ENCODE measurements at regions not wholly inside any gene's neighbourhood (a gene's known extent, or its start where the extent isn't known, plus 50 kb on each side); places are given as distances from the start of the nearest gene placed in this dataset.

DNA sequence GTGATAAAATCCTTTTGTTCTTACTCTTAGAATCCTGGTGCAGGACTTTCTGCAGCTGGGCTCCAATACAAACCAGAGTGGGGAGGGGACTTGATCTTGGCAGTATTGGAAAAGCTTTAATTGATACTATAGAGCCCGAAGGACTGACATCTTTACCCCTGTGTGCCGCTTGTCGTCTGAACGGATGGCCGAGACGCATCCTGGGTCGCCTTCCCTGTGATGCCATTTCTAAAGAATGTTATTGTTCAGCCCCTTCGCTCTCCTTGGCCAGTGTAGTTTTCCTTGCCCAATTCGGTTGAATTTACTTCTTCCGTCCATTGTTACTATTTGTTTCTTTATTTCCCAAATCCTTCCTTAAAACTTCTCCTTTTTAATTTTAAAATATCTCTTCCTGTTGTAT is 80.9 kb downstream of the CLDN34 start:
- DNase-seq, result no peak

DNA sequence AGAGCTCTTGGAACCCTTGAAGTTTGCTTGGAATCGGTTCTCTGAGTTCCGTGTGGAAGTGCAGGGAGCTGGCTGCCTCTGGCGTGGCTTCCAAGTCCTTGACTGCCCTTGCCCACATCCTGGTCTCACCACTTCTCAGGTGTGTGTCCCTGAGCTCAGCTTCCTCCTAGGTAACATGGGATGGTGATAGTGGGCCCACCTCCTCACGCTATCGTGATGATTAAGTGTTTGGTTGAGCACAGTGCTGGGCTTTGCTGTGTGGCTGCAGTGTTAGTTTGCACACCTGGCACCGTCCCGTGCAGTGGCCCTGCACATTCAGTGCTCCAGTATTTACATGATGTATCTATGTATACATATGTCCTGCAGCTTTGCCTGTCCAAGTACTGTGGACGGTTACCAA is 81.5 kb downstream of the CLDN34 start:
- no peak for DNase-seq

DNA sequence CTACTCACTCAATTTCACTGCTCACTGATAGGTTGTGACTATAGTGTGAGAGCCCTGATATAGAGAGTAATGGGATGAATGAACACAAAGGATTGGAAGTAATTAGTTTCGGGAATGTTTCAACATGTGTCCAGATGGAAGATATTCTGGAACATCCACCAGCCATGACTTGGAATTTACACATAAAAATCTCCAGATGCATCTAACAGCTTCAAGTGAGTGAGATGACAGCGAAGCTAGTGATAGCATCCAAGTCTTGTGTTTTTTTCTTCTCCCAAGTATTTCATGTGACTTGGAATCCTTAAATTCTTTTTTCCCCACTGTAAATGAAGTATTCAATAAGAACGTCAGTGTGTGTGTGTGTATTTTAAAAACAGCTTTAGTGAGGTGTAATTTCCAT is 82.1 kb downstream of the CLDN34 start:
- DNase-seq, result no peak

DNA sequence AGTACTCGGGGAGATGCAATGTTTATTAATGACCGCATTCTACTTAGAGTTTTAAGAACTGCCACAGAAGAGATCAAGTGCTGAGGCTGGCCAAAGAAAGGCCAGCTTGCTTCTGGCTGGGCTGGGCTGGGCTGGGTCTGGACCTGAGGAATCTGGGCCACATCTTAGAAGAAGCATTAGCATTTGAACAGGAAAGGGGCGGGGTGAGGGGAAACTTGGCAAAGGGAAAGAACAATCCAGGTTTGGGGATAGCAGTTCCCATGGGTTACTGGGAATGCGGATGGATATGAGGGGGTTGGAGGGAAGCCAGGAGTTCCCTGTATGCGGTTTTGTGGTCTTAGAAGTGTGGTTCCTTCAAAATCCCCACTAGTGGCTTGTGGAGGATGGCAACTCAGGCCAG is 83.3 kb downstream of the CLDN34 start:
- no peak for DNase-seq

DNA sequence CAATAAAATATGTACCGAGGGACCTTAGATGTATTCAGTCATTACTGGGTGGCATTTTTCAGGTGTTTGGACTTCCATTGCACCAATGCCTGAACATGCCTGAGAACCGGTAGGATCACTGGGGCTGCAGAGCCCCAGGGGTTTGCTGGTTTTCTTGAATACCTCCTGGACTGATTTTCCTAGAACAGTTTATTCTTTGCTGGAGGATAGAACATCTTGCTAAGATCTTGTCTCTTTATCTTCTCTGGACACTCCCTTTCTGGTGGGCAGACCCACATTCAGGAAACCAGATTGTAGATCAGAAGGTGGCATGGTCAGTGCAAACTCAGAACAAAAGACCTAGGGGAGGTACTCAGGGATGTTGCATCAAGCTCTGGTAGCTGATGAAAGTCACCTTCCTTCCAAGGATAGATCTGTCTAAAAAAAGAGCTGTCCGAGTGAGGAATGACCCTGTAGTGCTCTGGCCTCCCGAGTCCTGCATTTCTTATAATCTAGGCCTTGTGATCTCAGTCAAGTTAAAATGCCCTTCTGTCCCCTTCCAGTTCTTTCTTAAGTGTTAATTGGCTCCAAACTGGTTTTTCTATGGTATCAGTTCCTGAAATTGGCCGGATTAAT is 84.8 kb downstream of the CLDN34 start:
- no peak for DNase-seq

DNA sequence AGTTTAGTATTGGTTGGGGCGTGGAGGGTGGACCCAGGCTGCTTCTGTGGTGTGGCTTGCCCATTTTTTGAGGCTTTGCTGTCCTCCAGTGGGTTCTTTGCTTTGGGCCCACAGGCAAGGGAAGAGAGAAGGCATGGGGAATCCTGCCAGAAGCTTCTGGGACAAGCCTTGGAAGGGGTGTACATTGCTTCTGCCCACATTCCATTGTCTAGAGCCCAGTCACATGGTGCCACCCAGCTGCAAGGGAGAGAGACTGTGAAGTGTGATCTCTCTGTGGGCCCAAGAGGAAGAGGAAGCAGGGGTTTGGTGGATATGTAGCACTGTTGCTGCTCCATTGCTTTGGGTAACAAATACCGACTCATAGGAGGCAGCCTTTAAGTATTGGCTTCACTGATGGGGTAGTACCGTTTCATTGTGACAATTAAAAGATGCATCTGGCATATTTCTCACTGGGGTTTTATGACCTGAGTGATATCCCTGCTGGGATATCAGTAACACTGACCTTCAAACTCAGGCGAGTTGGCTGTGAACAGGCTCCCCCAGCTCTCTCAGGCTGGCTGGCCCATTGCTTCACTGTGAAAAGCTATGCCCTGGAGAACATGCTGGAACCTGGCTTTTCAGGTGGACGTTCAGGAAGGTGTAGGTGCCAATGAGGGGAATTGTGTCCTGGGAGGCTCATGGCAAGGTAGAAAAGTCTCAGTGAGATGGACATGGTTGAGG is 85.9 kb downstream of the CLDN34 start:
- no peak for DNase-seq

DNA sequence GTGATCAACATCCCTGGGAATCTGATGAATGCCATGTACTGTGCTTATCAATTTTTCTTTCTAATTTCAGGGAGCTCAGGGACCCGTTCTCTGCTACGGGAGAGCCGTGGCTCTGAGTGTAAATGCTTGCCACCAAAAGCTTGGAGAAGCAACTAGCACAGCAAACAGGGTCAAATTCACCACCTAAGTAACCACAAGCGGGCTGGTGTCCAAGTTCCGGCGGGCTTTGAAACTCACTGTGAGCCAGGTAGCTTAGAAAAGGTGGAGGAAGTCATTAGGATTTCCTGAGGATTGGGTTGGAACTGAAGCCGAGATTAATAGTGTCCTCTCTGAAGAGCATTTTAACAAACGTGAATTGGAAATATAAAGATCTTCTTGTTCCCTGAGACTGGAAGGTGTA is 87.2 kb downstream of the CLDN34 start:
- no peak for DNase-seq

DNA sequence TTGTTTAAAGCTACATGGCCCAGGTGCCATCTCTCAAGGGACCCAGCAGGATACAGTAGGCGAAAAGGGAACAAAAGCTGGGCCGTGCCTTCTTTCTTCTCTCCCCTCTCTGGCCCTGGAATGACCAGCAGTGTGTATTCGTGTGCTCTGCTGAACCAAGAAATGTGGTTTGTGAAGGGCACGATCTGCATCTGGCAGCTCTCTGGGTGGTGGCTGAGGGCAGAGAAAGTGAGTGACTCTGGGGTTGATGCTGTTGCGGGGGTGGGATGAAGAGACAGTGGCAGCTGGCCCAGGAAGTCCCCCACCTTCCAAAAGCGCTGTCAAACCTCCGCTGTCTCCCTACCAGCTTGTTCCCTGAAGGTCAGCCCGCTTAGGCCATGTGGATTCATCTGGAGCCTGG is 88.3 kb downstream of the CLDN34 start:
- no peak for DNase-seq

DNA sequence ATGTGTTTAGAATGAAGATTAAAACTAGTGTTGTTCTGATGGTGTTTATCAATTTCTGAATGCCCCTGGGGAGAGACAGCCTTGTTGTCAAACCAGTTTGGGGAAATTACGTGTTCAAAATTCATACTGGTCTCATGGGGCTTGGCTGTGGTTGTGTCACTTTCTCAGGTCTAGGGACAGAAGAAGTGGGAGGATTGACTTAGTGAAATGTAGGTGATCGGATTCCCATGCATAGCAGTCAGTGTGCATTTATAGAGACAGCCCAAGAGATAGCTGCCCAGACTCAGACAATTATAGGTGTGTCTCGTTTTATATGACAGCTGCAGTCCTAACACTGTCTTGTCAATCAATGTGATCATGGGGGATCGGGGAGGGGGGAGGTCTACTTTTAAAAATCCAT is 94.4 kb upstream of the CLCN4 start:
- no peak for DNase-seq

DNA sequence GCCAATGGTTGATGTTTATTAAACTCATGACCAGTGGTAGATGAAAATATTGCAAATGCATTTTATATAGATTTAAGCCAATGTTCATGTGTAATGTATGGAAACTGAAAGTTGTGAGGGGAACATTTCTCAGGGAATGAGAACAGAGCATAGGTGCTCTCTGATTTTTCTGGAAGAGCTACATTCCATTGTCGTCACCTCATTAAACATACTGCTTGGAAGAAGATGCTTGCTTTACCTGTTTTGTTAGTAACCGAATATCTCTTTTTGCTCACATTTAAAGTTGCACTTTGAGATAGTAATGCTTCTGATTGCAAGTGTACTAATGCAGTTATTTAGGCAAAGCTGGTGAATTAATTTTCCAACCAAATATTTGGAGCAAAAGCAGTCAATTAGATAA is 93.8 kb upstream of the CLCN4 start:
- DNase-seq, result no peak

DNA sequence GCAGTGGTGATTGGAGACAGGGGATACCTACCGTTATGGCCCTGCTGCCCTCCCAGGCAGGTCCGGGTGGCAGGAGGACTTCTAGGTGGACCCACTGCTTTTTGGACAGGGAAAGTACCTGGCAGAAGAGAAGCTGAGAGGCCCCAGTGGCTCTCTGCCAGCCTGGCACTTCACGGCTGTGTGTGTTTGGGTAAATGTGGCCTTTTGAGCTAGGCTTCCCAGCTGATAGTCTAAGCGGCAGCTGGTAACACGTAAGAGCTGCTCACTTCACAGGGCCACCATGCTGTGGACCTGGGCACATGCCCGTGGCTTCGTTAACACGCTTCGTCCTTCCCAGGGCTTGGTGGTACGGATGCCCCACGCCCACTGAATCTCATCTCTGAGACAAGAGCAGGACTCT is 92.0 kb upstream of the CLCN4 start:
- DNase-seq, result no peak

DNA sequence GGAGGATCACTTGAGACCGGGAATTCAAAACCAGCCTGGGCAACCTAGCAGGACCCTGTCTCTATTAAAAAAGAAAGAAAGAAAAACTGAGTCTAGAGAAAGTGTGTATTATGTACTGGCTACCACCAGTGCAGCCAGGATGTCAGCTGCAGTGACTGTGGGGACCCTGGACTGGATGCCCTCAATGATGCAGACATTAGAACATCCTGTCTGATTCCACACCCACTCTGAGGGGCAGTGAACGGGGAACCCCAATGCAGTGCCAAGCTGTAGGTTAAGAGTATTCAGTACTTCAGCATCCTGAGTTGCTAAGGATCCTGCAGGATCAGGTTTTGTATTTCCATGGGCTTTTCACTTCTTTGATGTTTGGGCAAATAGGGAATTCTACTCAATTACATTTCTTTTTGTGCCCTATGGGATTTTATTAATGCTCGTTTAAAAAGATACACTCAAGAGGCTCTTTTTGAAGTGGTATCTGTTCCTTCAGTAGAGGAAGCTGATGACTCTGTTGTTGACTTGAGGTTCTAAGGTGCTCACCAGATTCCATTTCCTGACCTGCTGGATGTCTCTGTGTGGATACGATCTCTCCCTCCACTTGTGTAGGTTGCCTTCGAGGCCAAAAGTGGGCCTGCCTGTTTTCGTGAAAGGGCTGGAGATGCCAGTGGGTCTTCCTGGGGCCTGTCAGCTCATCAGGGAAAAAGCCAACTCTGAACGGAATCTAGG is 85.9 kb upstream of the CLCN4 start:
- no peak for DNase-seq

DNA sequence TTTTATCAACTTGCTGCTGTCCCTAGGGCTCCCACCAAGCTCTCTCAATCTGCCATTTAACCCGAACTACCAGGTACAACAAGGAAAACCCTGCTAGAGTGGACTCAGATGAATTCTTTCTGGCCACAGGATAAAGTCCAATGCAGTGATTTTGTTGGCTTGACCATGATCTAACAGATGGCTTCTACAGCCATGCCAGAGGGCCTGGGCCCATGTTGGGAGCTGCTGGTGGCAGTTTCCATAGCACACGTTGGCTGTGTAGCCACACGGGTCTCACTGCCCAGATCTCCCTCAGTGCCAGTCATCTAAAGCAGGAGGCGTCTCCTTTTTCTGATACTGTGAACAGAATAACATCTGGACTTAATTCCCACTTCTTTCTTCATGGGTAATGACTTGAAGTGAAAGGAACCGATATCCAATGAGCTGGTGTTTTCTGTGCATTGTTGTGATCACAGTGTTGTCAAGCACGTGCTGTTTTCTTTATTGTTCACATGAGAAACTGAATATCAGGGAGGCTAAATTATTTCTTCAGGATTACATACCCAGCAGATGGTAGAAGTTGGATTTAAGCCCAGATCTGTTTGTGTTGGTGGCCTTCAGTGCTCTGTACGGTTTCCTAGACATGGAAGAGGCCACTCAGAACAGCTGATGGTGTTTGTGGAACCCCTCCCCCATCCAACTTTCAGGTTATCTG is 85.2 kb upstream of the CLCN4 start:
- no peak for DNase-seq

DNA sequence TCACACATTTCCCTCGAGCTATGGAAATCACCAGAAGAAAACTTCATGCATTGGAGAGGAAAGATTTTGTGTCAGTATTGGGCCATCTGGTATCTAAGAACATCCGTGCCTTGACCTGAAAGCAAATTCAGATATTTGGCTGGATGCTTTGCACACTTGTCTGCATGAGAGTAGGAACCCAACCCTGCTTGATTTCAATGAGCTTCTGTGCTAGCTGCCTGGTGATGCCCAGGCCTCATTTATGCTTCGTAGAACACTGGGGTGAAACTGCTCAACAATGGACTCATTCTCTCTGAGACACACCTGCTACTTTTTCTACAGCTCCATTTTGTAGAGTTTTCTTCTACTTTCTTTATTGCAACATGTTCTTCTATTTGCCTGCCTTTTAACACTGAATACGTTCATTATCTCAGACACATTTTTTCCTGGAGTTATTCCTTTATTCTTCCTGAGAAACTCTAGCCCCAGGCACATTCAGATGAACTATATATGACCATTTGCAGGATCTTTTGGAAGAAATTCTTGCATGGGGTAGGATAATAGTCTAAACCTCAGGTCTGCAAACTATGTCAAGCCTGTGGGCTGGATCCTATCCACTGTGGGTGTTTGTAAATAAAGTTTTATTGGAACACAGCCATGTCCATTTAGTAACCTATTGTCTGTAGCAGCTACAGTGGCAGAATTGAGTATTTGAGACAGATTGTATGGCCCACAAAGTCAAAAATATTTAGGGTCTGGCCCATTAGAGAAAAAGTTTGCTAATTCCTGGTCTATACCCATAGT is 83.8 kb upstream of the CLCN4 start:
- no peak for DNase-seq

DNA sequence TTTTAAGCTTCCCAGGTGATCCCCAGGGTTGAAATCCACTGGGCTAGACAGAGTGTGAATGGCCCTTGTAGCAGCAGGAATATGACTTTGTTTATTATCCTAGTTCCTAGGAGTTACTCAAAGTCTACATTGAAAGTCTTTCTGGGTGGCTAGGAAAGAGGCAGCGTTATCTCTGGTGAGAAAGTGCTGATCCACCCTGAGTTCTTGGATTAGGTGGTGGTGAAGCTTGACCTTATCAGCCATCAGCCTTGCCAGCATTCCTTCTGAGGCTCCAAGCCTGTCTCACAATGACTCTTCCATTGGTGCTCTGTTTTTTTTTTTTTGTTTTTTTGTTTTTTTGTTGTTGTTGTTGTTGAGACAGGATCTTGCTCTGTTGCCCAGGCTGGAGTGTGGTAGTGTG is 83.1 kb upstream of the CLCN4 start:
- no peak for DNase-seq

DNA sequence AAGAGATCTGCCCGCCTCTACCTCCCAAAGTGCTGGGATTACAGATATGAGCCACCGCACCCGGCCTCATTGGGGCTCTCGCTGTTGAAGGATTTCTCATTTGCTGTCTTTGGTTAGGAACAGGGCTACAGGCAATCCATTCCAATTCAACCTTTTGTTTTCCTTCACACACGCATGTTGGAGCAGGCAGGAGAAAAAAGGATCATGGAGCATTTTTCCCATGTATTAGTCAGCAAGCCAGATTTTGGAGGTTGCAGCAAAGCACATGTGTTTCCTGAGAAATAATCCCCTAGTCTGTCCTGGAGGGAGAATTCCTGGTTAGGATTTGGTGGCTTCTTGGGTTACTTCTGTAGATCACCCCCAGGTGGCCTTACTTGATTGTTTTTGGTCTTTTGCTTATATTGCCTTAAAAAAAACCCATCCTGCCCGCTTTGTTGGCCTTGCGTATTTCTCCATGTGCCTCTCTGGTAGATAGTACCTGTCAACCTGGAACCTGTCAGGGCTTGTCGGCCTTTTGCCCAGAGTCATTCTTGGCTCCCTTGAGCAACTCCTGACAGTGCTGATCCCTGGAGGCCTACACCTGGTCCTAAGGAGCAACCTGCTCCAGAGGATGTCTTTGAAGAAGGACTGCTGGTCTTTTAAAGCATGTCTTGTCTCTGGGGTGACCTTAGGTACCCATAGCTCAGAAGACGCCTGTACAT is 82.4 kb upstream of the CLCN4 start:
- DNase-seq, result no peak

DNA sequence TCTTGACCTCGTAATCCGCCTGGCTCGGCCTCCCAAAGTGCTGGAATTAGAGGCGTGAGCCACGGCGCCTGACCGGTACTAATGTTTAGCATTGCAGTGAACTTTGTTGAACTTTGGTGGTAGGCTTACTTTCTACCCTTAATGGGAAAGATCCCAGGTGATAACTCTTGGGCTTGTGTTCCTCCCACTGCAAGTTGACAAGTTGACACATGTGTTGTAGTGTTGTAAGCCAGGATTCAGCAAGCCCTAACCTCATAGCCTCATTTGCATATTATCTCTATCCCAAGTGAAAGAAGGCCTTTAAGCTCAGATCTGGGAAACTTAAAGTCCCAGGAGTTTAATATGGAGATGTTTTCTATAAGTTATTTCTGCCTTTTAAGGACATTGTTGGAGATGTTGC is 80.0 kb upstream of the CLCN4 start:
- DNase-seq, result no peak

DNA sequence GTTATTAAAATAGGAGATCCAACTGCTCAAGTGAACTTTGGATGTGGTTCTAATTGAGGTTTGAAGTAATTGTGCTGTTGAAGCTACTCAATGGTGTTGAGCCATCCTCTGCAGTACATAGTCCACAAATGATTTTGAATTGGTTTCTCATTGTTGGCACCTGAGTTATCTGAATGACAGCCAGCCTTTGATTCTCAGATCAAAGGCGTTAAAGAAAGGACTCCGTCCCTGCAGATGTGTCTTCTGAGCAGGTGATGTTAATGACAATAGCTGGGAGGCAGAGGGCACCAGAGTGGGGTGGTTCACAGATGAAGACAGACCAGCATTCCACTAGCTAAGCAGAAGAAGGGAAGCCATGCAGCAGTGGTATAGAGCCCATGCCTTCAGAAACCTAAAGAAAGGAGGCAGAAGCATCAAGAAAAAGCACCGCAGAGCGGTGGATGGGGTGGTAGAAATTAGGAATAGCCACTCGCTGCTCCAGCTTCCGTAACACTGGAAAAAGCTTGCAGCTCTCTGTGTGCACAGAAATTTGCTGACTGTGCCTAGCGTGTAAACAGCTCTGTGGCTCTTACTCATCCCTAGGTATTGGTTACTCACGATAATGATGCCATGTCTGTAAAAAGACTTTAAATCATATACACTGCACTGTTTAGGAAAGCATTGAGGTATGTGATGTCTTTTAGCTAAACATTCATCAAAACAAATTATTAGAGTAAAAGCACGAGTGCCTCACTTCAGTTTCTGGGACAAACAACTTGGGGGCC is 79.2 kb upstream of the CLCN4 start:
- no peak for DNase-seq

DNA sequence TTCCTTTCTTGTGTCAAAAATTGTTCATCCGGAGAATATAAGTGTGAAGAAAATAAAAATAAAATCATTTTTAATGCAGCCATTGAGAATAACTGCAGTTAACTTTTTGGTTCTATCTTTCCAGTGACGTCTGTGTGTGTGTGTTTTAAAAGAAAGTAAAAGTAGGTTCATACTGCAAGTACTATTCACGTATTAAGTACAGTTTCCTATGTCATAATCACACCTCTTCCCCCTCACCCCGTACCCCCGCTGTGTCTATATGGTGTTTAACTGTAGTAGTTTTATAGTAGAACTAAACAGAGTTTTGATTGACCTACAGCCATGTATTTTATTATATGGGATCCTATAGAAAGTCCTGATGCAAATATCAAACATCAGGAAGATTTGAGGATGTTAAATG is 78.5 kb upstream of the CLCN4 start:
- no peak for DNase-seq

DNA sequence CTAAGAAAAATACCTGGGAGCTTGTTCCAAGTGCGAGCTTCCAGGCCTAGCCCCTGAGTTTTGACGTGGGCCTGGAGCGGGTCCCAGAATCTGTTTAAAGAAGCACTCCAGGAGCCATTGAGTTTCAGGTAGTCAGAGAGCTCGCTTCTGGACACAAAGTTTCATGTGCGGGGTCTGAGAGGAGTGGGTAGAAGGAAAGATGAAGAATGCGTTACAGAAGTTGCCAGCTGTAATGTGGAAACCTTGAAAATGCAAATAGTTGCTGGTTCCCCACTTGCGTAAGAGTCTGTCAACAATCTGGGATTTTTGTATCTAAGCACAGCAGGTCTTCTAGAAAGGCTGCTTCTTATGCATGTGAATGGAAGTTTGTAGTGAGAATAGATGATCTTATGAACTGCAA is 77.5 kb upstream of the CLCN4 start:
- no peak for DNase-seq

DNA sequence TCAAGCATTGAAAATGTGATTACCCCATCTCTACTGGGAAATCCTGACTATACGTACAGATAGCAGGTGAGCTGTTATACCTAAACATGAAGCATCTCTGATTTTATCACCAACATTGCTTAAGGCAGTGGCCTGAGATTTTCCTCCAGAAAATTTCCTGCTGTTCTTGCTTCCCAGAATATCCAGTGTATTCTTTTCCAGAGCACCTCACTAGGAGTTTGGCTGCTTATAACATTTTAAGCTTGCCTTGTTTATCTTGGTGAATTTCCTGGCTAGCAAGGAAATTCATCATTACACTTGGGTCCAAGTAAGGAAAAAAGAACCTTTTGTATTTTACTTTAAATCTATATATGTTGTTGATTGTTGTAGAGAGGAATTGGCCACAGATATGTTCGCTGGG is 73.0 kb upstream of the CLCN4 start:
- no peak for DNase-seq

DNA sequence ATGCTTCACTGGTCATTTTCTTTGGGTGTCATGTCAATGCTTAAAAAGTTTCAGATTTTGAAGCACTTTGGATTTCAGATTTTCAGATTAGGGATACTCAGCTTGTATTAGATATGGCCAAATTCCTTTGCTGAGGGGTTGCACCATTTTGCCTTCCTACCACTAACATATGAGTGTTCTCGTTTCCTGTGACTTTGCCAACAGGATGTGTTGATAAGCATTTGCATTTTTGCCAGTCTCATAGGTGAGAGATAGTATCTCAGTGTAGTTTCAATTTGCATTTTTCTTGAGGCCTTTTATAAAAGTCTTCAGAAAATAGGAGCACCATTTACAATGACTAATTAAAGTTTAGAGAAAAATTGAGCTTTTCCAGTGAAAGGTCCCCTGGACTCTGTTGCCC is 71.6 kb upstream of the CLCN4 start:
- no peak for DNase-seq
